Ascending aorta (tissue), 2 donors: ENCODE measurements at regions not wholly inside any gene's neighbourhood (a gene's known extent, or its start where the extent isn't known, plus 50 kb on each side); places are given as distances from the start of the nearest gene placed in this dataset.

ENCODE experiments used
- DNase-seq, 2 donors: peaks; one replicate each; pipeline ENCODE4 v3.0.0-alpha.2; 2019; ENCODE audit warnings: low spot score in 2 of 2
- H3K27ac ChIP-seq, 2 donors: fragments of 200-600 bp; sonication (generic); one replicate each; pipeline ENCODE4 v1.5.1; 2016 to 2017; ENCODE audit warnings: mild to moderate bottlenecking in 1 of 2
- H3K27me3 ChIP-seq: fragments of 200-600 bp; sonication (generic); one replicate; pipeline ENCODE4 v1.5.1; 2017
- H3K36me3 ChIP-seq, 2 donors: fragments of 200-600 bp; sonication (generic); one replicate each; pipeline ENCODE4 v1.5.1; 2016
- H3K4me1 ChIP-seq, 2 donors: fragments of 200-600 bp; sonication (generic); one replicate each; pipeline ENCODE4 v1.5.1; 2016 to 2017; ENCODE audit warnings: mild to moderate bottlenecking in 1 of 2
- H3K4me3 ChIP-seq, 2 donors: fragments of 200-600 bp; sonication (generic); one replicate each; pipeline ENCODE4 v1.5.1; 2016 to 2017; ENCODE audit warnings: mild to moderate bottlenecking in 1 of 2
- H3K9me3 ChIP-seq, 2 donors: fragments of 200-600 bp; sonication (generic); one replicate each; pipeline ENCODE4 v1.5.1; 2016
- intact Hi-C: fragments of 100-400 bp; cut with DNase I; formaldehyde crosslinking; loops from one replicate; pipeline ENCODE4 v1.15.1; 2023
- TF ChIP-seq, protein P1 (sequence below), 3 experiments: fragments of 200-600 bp in 2 of 3; fragments of 450-650 bp in 1 of 3; sonication (generic) in 2 of 3; IDR thresholded peaks; one replicate each; pipeline ENCODE4 v1.5.1; 2016 to 2019; ENCODE audit warnings: antibody characterized with exemption in 3 of 3, mild to moderate bottlenecking in 1 of 3, moderate library complexity in 1 of 3

DNA sequence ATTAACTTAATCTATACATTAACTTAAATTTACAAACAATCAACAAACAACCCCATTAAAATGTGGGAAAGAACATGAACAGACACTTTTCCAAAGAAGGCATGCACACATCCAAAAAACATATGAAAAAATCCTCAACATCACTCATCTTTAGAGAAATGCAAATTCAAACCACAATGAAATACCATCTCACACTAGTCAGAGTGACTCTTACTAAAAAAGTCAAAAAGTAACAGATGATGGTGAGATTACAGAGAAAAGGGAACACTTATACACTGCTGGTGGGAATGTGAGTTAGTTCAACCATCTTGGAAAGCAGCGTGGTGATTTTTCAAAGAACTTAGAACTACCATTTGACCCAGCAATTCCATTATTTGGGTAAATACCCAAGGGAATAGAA is 759.2 kb upstream of the SLITRK1 start:
- peaks cover 0 to 14% of the 10 kb centered on the region in 2 donors for H3K9me3 ChIP-seq
- TF ChIP-seq, protein P1, sequence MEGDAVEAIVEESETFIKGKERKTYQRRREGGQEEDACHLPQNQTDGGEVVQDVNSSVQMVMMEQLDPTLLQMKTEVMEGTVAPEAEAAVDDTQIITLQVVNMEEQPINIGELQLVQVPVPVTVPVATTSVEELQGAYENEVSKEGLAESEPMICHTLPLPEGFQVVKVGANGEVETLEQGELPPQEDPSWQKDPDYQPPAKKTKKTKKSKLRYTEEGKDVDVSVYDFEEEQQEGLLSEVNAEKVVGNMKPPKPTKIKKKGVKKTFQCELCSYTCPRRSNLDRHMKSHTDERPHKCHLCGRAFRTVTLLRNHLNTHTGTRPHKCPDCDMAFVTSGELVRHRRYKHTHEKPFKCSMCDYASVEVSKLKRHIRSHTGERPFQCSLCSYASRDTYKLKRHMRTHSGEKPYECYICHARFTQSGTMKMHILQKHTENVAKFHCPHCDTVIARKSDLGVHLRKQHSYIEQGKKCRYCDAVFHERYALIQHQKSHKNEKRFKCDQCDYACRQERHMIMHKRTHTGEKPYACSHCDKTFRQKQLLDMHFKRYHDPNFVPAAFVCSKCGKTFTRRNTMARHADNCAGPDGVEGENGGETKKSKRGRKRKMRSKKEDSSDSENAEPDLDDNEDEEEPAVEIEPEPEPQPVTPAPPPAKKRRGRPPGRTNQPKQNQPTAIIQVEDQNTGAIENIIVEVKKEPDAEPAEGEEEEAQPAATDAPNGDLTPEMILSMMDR (IDR thresholded peaks at IDR 0.05) = no peak
- intact Hi-C loops = no loop called here

GRCh38 chr13:84640691-84641090 is 758.4 kb upstream of the SLITRK1 start:
- no peak for DNase-seq
- H3K4me1 ChIP-seq = peaks cover 0 to under 1% of the 10 kb centered on the region in 2 donors
- H3K9me3 ChIP-seq = peaks cover 0 to 14% of the 10 kb centered on the region in 2 donors
- H3K27ac ChIP-seq = no peak overlapping the region
- no peak overlapping the region for H3K4me3 ChIP-seq
- intact Hi-C loops = no loop called here
- TF ChIP-seq, protein P1 (IDR thresholded peaks at IDR 0.05) = no peak
- no peaks in the 10 kb centered on the region for H3K27me3 ChIP-seq
- no peaks in the 10 kb centered on the region for H3K36me3 ChIP-seq

More for the DNA sequence above, 759.2 kb upstream of the SLITRK1 start:
- Histone ChIP-seq H3K27me3 (no peaks in the 10 kb centered on the region), H3K27ac (no peak overlapping the region), H3K4me3 (no peak overlapping the region), H3K4me1 (peaks cover 0 to 3% of the 10 kb centered on the region in 2 donors), H3K36me3 (no peaks in the 10 kb centered on the region)
- no peak for DNase-seq

GRCh38 chr13:84630476-84630875 is 748.2 kb upstream of the SLITRK1 start:
- Histone ChIP-seq H3K27ac (no peak overlapping the region), H3K9me3 (no peaks in the 10 kb centered on the region), H3K27me3 (no peaks in the 10 kb centered on the region), H3K36me3 (no peaks in the 10 kb centered on the region), H3K4me1 (no peaks in the 10 kb centered on the region), H3K4me3 (no peak overlapping the region)
- TF ChIP-seq, protein P1 (IDR thresholded peaks at IDR 0.05) = no peak
- intact Hi-C loops = no loop called here
- DNase-seq = no peak

DNA sequence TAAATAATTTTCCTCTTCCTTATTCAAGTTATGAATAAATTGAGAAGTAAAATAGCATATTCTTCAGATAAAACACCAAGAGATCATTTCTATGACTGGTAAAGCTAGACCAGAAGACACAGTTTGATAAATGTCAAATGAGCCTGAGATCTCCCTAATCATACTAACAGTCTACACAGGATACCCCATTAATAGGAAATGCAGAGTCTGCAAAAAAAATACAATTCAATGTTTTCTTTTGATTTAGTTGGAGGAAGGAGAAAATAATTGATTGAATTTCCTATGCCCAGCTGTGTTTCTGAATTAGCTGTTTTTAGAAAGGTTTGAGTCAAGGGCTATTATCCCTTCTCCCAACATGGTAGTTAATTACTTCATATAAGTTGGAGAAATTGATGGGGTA is 734.6 kb upstream of the SLITRK1 start:
- intact Hi-C loops = no loop called here
- Histone ChIP-seq H3K27me3 (no peaks in the 10 kb centered on the region), H3K4me1 (no peaks in the 10 kb centered on the region), H3K4me3 (no peak overlapping the region), H3K27ac (no peak overlapping the region), H3K9me3 (no peaks in the 10 kb centered on the region), H3K36me3 (no peaks in the 10 kb centered on the region)
- TF ChIP-seq, protein P1 (IDR thresholded peaks at IDR 0.05) = no peak
- DNase-seq = no peak

GRCh38 chr13:84609716-84610115 is 727.4 kb upstream of the SLITRK1 start:
- intact Hi-C loops = no loop called here
- H3K9me3 ChIP-seq = no peaks in the 10 kb centered on the region
- H3K27ac ChIP-seq = no peak overlapping the region
- H3K27me3 ChIP-seq = no peaks in the 10 kb centered on the region
- no peak for DNase-seq
- H3K36me3 ChIP-seq = no peaks in the 10 kb centered on the region
- no peaks in the 10 kb centered on the region for H3K4me1 ChIP-seq
- no peak overlapping the region for H3K4me3 ChIP-seq
- TF ChIP-seq, protein P1 (IDR thresholded peaks at IDR 0.05) = no peak
